IMR-90 (cell line): ENCODE measurements at regions not wholly inside any gene's neighbourhood (a gene's known extent, or its start where the extent isn't known, plus 50 kb on each side); places are given as distances from the start of the nearest gene placed in this dataset.

ENCODE experiments used
- ATAC-seq: fragments of 200-7000 bp; cut with Tn5 transposase; 2 replicates; pipeline ENCODE4 v1.9.1; 2020; ENCODE audit warnings: low read depth, mild to moderate bottlenecking, moderate library complexity
- BruUV-seq: library from RNA; stranded (reverse); fragments of 400-500 nt; replicated peaks from 2 replicates; lab custom pipeline; 2021; lab: Mats Ljungman, UMichigan
- CTCF ChIA-PET: fragments of 300-600 bp; formaldehyde crosslinking; extraction: SDS; loops from one replicate; lab custom pipeline; 2021; ENCODE audit warnings: antibody characterized with exemption; lab: Yijun Ruan, JAX
- POLR2A ChIA-PET: fragments of 300-600 bp; sonication (Branson Sonifier 250); formaldehyde crosslinking; loops from one replicate; lab custom pipeline; 2022; ENCODE audit warnings: antibody characterized with exemption; ENCODE audit not compliant: unreplicated experiment; lab: Charles Lee
- DNase-seq: peaks from one replicate; pipeline ENCODE4 v3.0.0; 2013
- H2AFZ ChIP-seq: replicated peaks from 2 replicates; pipeline ENCODE3; 2013; ENCODE audit warnings: low read length, mild to moderate bottlenecking; ENCODE audit not compliant: poor library complexity
- H2AK5ac ChIP-seq: 2 replicates; pipeline ENCODE4 v1.6.1; 2013; ENCODE audit warnings: low read depth, low read length, inconsistent platforms
- H2AK9ac ChIP-seq: replicated peaks from 2 replicates; pipeline ENCODE3; 2013; ENCODE audit warnings: mild to moderate bottlenecking, low read depth, low read length, moderate library complexity; ENCODE audit not compliant: poor library complexity
- H2BK120ac ChIP-seq: 2 replicates; pipeline ENCODE4 v1.6.1; 2013; ENCODE audit warnings: low read depth, low read length, inconsistent platforms
- H2BK15ac ChIP-seq: 3 replicates; pipeline ENCODE4 v1.6.1; 2013; ENCODE audit warnings: low read depth, low read length, inconsistent platforms
- H2BK20ac ChIP-seq: 2 replicates; pipeline ENCODE4 v1.6.1; 2013; ENCODE audit warnings: low read depth, mild to moderate bottlenecking, inconsistent platforms, low read length, moderate library complexity
- H2BK5ac ChIP-seq: 2 replicates; pipeline ENCODE4 v1.6.1; 2013; ENCODE audit warnings: mild to moderate bottlenecking, low read depth, low read length, inconsistent platforms; ENCODE audit not compliant: poor library complexity, severe bottlenecking
- H3K14ac ChIP-seq: replicated peaks from 2 replicates; pipeline ENCODE4 v1.6.1; 2013; ENCODE audit warnings: low read depth, low read length, inconsistent platforms
- H3K18ac ChIP-seq: 2 replicates; pipeline ENCODE4 v1.6.1; 2013; ENCODE audit warnings: low read depth, low read length, control low read depth
- H3K23ac ChIP-seq: 2 replicates; pipeline ENCODE4 v1.6.1; 2013; ENCODE audit warnings: low read depth, low read length, inconsistent platforms
- H3K27ac ChIP-seq: 2 replicates; pipeline ENCODE4 v1.5.1; 2013; ENCODE audit warnings: mild to moderate bottlenecking, control low read depth, low read length; ENCODE audit not compliant: insufficient read depth
- H3K27me3 ChIP-seq: 2 replicates; pipeline ENCODE4 v1.6.1; 2013; ENCODE audit warnings: low read length; ENCODE audit not compliant: control insufficient read depth, insufficient read depth
- H3K36me3 ChIP-seq: 2 replicates; pipeline ENCODE4 v1.6.1; 2013; ENCODE audit warnings: low read length, mixed read lengths; ENCODE audit not compliant: control insufficient read depth, insufficient read depth
- H3K4ac ChIP-seq: 2 replicates; pipeline ENCODE4 v1.6.1; 2013; ENCODE audit warnings: low read depth, low read length, inconsistent platforms
- H3K4me1 ChIP-seq: 2 replicates; pipeline ENCODE4 v1.6.1; 2013; ENCODE audit warnings: low read length, mixed read lengths; ENCODE audit not compliant: control insufficient read depth, insufficient read depth
- H3K4me2 ChIP-seq: 2 replicates; pipeline ENCODE4 v1.6.1; 2013; ENCODE audit warnings: low read depth, mild to moderate bottlenecking, control low read depth, low read length, moderate library complexity
- H3K4me3 ChIP-seq: 2 replicates; pipeline ENCODE4 v1.5.1; 2013; ENCODE audit warnings: low read depth, mild to moderate bottlenecking, control low read depth, low read length, moderate library complexity; ENCODE audit not compliant: insufficient read depth
- H3K56ac ChIP-seq: 2 replicates; pipeline ENCODE4 v1.6.1; 2013; ENCODE audit warnings: low read length, inconsistent platforms; ENCODE audit not compliant: insufficient read depth; ENCODE audit errors: extremely low read depth
- H3K79me1 ChIP-seq, 2 experiments: 2 replicates each; pipeline ENCODE4 v1.6.1; 2013; ENCODE audit warnings: low read length in 2 of 2, inconsistent platforms in 1 of 2, low read depth in 1 of 2
- H3K9ac ChIP-seq: 2 replicates; pipeline ENCODE4 v1.6.1; 2013; ENCODE audit warnings: low read depth, low read length, control low read depth
- H3K9me1 ChIP-seq: 2 replicates; pipeline ENCODE4 v1.6.1; 2013; ENCODE audit warnings: low read length, inconsistent platforms; ENCODE audit not compliant: insufficient read depth
- H3K9me3 ChIP-seq: 2 replicates; pipeline ENCODE4 v1.6.1; 2013; ENCODE audit warnings: low read length; ENCODE audit not compliant: control insufficient read depth, insufficient read depth
- H4K20me1 ChIP-seq: 2 replicates; pipeline ENCODE4 v1.6.1; 2013; ENCODE audit warnings: low read length, inconsistent platforms; ENCODE audit not compliant: insufficient read depth
- H4K5ac ChIP-seq: 2 replicates; pipeline ENCODE4 v1.6.1; 2013; ENCODE audit warnings: mild to moderate bottlenecking, low read depth, low read length, control low read depth
- H4K8ac ChIP-seq, 2 experiments: 2 replicates each; pipeline ENCODE4 v1.6.1; 2013; ENCODE audit warnings: low read depth in 2 of 2, low read length in 2 of 2, control low read depth in 1 of 2, inconsistent platforms in 1 of 2
- H4K91ac ChIP-seq: 2 replicates; pipeline ENCODE4 v1.6.1; 2013; ENCODE audit warnings: low read depth, low read length, inconsistent platforms; ENCODE audit not compliant: insufficient read depth
- BHLHE40 ChIP-seq: fragments of 150-350 bp; IDR thresholded peaks from 2 replicates; pipeline ENCODE4 v1.6.1; 2016; ENCODE audit warnings: mild to moderate bottlenecking, low read depth, low read length
- CEBPB ChIP-seq: IDR thresholded peaks from 2 replicates; pipeline ENCODE4 v1.6.1; 2012; ENCODE audit warnings: low read depth, low read length, improper control_type of control experiment
- CHD1 ChIP-seq: IDR thresholded peaks from 2 replicates; pipeline ENCODE4 v1.6.1; 2012; ENCODE audit warnings: low read depth, low read length, improper control_type of control experiment
- CTCF ChIP-seq: conservative IDR thresholded peaks from 2 replicates; pipeline ENCODE4 v1.5.1; 2012; ENCODE audit warnings: mild to moderate bottlenecking, low read depth, low read length, improper control_type of control experiment
- ELK1 ChIP-seq: fragments of 150-350 bp; IDR thresholded peaks from 2 replicates; pipeline ENCODE4 v1.6.1; 2016; ENCODE audit warnings: low read depth, mild to moderate bottlenecking, low read length, moderate library complexity, borderline replicate concordance
- FOS ChIP-seq: fragments of 150-350 bp; IDR thresholded peaks from 2 replicates; pipeline ENCODE4 v1.6.1; 2016; ENCODE audit warnings: low read depth, low read length
- MAFK ChIP-seq: IDR thresholded peaks from 2 replicates; pipeline ENCODE4 v1.6.1; 2012; ENCODE audit warnings: low read depth, low read length, improper control_type of control experiment
- MAZ ChIP-seq: IDR thresholded peaks from 2 replicates; pipeline ENCODE4 v1.6.1; 2012; ENCODE audit warnings: low read depth, mild to moderate bottlenecking, low read length, improper control_type of control experiment, moderate library complexity, borderline replicate concordance
- MXI1 ChIP-seq: IDR thresholded peaks from 2 replicates; pipeline ENCODE4 v1.6.1; 2012; ENCODE audit warnings: low read depth, mild to moderate bottlenecking, low read length, moderate library complexity, borderline replicate concordance
- NFE2L2 ChIP-seq: fragments of 150-350 bp; IDR thresholded peaks from 2 replicates; pipeline ENCODE4 v1.6.1; 2016; ENCODE audit warnings: low read depth, mild to moderate bottlenecking, low read length
- POLR2A ChIP-seq: IDR thresholded peaks from 2 replicates; pipeline ENCODE4 v1.6.1; 2012; ENCODE audit warnings: mild to moderate bottlenecking, low read depth, low read length
- RAD21 ChIP-seq: IDR thresholded peaks from 2 replicates; pipeline ENCODE4 v1.6.1; 2012; ENCODE audit warnings: low read length, improper control_type of control experiment
- RCOR1 ChIP-seq: IDR thresholded peaks from 2 replicates; pipeline ENCODE4 v1.6.1; 2012; ENCODE audit warnings: mild to moderate bottlenecking, low read length, improper control_type of control experiment; ENCODE audit not compliant: insufficient replicate concordance
- RFX5 ChIP-seq: IDR thresholded peaks from 2 replicates; pipeline ENCODE4 v1.8.0; 2012; ENCODE audit warnings: low read depth, mild to moderate bottlenecking, low read length, moderate library complexity
- SMC3 ChIP-seq: fragments of 150-350 bp; IDR thresholded peaks from 2 replicates; pipeline ENCODE4 v1.6.1; 2016; ENCODE audit warnings: low read depth, mild to moderate bottlenecking, antibody characterized with exemption, low read length, moderate library complexity
- USF2 ChIP-seq: fragments of 150-350 bp; IDR thresholded peaks from 2 replicates; pipeline ENCODE4 v1.6.1; 2017; ENCODE audit warnings: mild to moderate bottlenecking, antibody characterized with exemption, low read length, low read depth
- dilution Hi-C: fragments of 300-500 bp; cut with HindIII; formaldehyde crosslinking; loops from one replicate; pipeline ENCODE4 v1.14.3; 2018; ENCODE audit warnings: low sequenced_read_pairs; ENCODE audit not compliant: unreplicated experiment
- in situ Hi-C: fragments of 300-500 bp; cut with MboI; formaldehyde crosslinking; loops from 3 replicates; pipeline ENCODE4 v1.14.3; 2019; ENCODE audit warnings: low sequenced_read_pairs, inconsistent platforms, mixed read lengths
- intact Hi-C: fragments of 100-400 bp; cut with micrococcal nuclease; formaldehyde crosslinking; loops from 2 replicates; pipeline ENCODE4 v1.10.0; 2022

GRCh38 chr2:17104454-17104853 lies 413.8 kb downstream of the RAD51AP2 start:
- no peak overlapping the region for H3K23ac ChIP-seq
- H4K91ac ChIP-seq = no peak overlapping the region
- no peak overlapping the region for H3K4me3 ChIP-seq
- H2BK5ac ChIP-seq = no peak overlapping the region
- dilution Hi-C loops = no loop called here
- H3K9me1 ChIP-seq = no peaks in the 10 kb centered on the region
- DNase-seq = peak; percentile 60
- in situ Hi-C loops = no loop called here
- H3K36me3 ChIP-seq = no peaks in the 10 kb centered on the region
- no peak overlapping the region for H2AFZ ChIP-seq
- ChIA-PET POLR2A (no interaction called here), CTCF (interaction anchor here (0.7 kb wide), 1 partner anchor 367 kb away, joined by 3 read pairs; no protein-coding TSS in a partner anchor)
- H3K4me1 ChIP-seq = no peaks in the 10 kb centered on the region
- no peaks in the 10 kb centered on the region for H4K20me1 ChIP-seq
- H3K27me3 ChIP-seq = no peaks in the 10 kb centered on the region
- H3K4me2 ChIP-seq = no peak overlapping the region
- no peak overlapping the region for H2AK5ac ChIP-seq
- no peak overlapping the region for H3K14ac ChIP-seq
- no peak overlapping the region for H4K8ac ChIP-seq
- no peak overlapping the region for H2BK15ac ChIP-seq
- H3K27ac ChIP-seq = no peak overlapping the region
- no peak overlapping the region for H2BK120ac ChIP-seq
- H3K9ac ChIP-seq = no peak overlapping the region
- H2BK20ac ChIP-seq = no peak overlapping the region
- no peak for TF ChIP-seq ELK1
- no peak for TF ChIP-seq POLR2A
- TF ChIP-seq SMC3 = no peak
- no peak for TF ChIP-seq BHLHE40
- TF ChIP-seq USF2 = no peak
- TF ChIP-seq MAFK = no peak
- TF ChIP-seq RCOR1 = no peak
- no peak for TF ChIP-seq CEBPB
- TF ChIP-seq CHD1 = no peak
- no peak for TF ChIP-seq RAD21
- TF ChIP-seq MXI1 = no peak
- no peak for TF ChIP-seq NFE2L2
- TF ChIP-seq MAZ = no peak
- TF ChIP-seq RFX5 = no peak
- TF ChIP-seq CTCF = no peak
- no peak for TF ChIP-seq FOS
- no peak overlapping the region for H3K18ac ChIP-seq
- no peak for ATAC-seq
- H4K5ac ChIP-seq = no peak overlapping the region
- no peaks in the 10 kb centered on the region for H3K9me3 ChIP-seq
- no peaks in the 10 kb centered on the region for H3K79me1 ChIP-seq
- no peak overlapping the region for H2AK9ac ChIP-seq
- H3K4ac ChIP-seq = no peak overlapping the region
- intact Hi-C loops = no loop called here
- H3K56ac ChIP-seq = no peak overlapping the region; the same call in 1 of the 2 replicates
- no TSS peak for BruUV-seq
